ENCODE measurements at regions not wholly inside any gene's neighbourhood (a gene's known extent, or its start where the extent isn't known, plus 50 kb on each side); places are given as distances from the start of the nearest gene placed in this dataset.

GRCh38 chr18:44047585-44047984 lies 633.1 kb upstream of the SETBP1 start:
- TF ChIP-seq REST (IDR thresholded peaks at IDR 0.05; ENCODE audit: low read depth) = no peak
- TF ChIP-seq CEBPB (IDR thresholded peaks at IDR 0.05; ENCODE audit: low read depth) = no peak
- no peak for TF ChIP-seq JUND (IDR thresholded peaks at IDR 0.05)
- TF ChIP-seq POLR2A (IDR thresholded peaks at IDR 0.05; ENCODE audit: borderline replicate concordance, extremely low read depth, insufficient read depth, insufficient read length) = no peak
- TF ChIP-seq CTCF (IDR thresholded peaks at IDR 0.05 in 2 of 3, conservative IDR thresholded peaks at IDR 0.05 in 1 of 3; ENCODE audit: borderline replicate concordance in 1 of 3, insufficient read depth in 1 of 3, low read depth in 2 of 3, low read length in 2 of 3) = no peak
- TF ChIP-seq MAX (IDR thresholded peaks at IDR 0.05) = no peak
- TF ChIP-seq SRF (IDR thresholded peaks at IDR 0.05; ENCODE audit: low read depth) = no peak
- TF ChIP-seq SIN3A (IDR thresholded peaks at IDR 0.05; ENCODE audit: low read depth) = no peak

Measured in HCT116 (cell line).